ENCODE measurements at regions not wholly inside any gene's neighbourhood (a gene's known extent, or its start where the extent isn't known, plus 50 kb on each side); places are given as distances from the start of the nearest gene placed in this dataset.

GRCh38 chr3:191997093-191997492 lies 536.1 kb downstream of the PYDC2 start:
- Mint-ChIP-seq H3K4me3 (ENCODE audit: unreplicated experiment) (no peak overlapping the region), H3K36me3 (ENCODE audit: low read depth, unreplicated experiment) (no peaks in the 10 kb centered on the region), H3K9me3 (ENCODE audit: unreplicated experiment) (peaks cover 16% of the 10 kb centered on the region), H3K4me1 (ENCODE audit: low read depth, unreplicated experiment) (no peaks in the 10 kb centered on the region), H3K27ac (ENCODE audit: unreplicated experiment) (no peak overlapping the region), H3K27me3 (ENCODE audit: low read depth, unreplicated experiment) (no peaks in the 10 kb centered on the region)
- Histone ChIP-seq H3K9ac (ENCODE audit: low read length) (no peak overlapping the region), H3K36me3 (ENCODE audit: insufficient read depth, low read length) (no peaks in the 10 kb centered on the region), H3K4me3 (ENCODE audit: insufficient read depth, low read depth, low read length) (no peak overlapping the region), H3K27me3 (ENCODE audit: insufficient read depth, low read length) (no peaks in the 10 kb centered on the region), H3K4me2 (ENCODE audit: low read length) (no peak overlapping the region), H2AFZ (ENCODE audit: low read depth, low read length) (no peak overlapping the region), H3K79me2 (ENCODE audit: insufficient read depth, low read length) (no peaks in the 10 kb centered on the region), H3K4me1 (ENCODE audit: insufficient read depth, low read length) (no peaks in the 10 kb centered on the region), H4K20me1 (ENCODE audit: insufficient read depth, low read length) (no peaks in the 10 kb centered on the region), H3K27ac (ENCODE audit: low read depth, low read length) (no peak overlapping the region), H3K9me3 (ENCODE audit: insufficient read depth, low read depth, low read length) (no peaks in the 10 kb centered on the region)
- no peak for TF ChIP-seq CTCF (IDR thresholded peaks at IDR 0.05; ENCODE audit: insufficient read depth, low read depth, low read length)
- TF ChIP-seq EZH2 (IDR thresholded peaks at IDR 0.05; ENCODE audit: insufficient read depth, low read length) = no peak
- no peak for DNase-seq (ENCODE audit: low read depth)
- no peak for FAIRE-seq

GRCh38 chr3:191997579-191998268 lies 536.8 kb downstream of the PYDC2 start:
- no peak for TF ChIP-seq EZH2 (IDR thresholded peaks at IDR 0.05; ENCODE audit: insufficient read depth, low read length)
- TF ChIP-seq CTCF (IDR thresholded peaks at IDR 0.05; ENCODE audit: insufficient read depth, low read depth, low read length) = no peak
- Histone ChIP-seq H3K4me3 (ENCODE audit: insufficient read depth, low read depth, low read length) (no peak overlapping the region), H4K20me1 (ENCODE audit: insufficient read depth, low read length) (no peaks in the 10 kb centered on the region), H3K9ac (ENCODE audit: low read length) (no peak overlapping the region), H3K79me2 (ENCODE audit: insufficient read depth, low read length) (no peaks in the 10 kb centered on the region), H3K27me3 (ENCODE audit: insufficient read depth, low read length) (no peaks in the 10 kb centered on the region), H3K4me2 (ENCODE audit: low read length) (no peak overlapping the region), H2AFZ (ENCODE audit: low read depth, low read length) (no peak overlapping the region), H3K36me3 (ENCODE audit: insufficient read depth, low read length) (no peaks in the 10 kb centered on the region), H3K27ac (ENCODE audit: low read depth, low read length) (no peak overlapping the region), H3K4me1 (ENCODE audit: insufficient read depth, low read length) (no peaks in the 10 kb centered on the region), H3K9me3 (ENCODE audit: insufficient read depth, low read depth, low read length) (no peaks in the 10 kb centered on the region)
- Mint-ChIP-seq H3K36me3 (ENCODE audit: low read depth, unreplicated experiment) (no peaks in the 10 kb centered on the region), H3K27ac (ENCODE audit: unreplicated experiment) (no peak overlapping the region), H3K4me3 (ENCODE audit: unreplicated experiment) (no peak overlapping the region), H3K27me3 (ENCODE audit: low read depth, unreplicated experiment) (no peaks in the 10 kb centered on the region), H3K9me3 (ENCODE audit: unreplicated experiment) (peaks cover 15% of the 10 kb centered on the region), H3K4me1 (ENCODE audit: low read depth, unreplicated experiment) (no peaks in the 10 kb centered on the region)
- FAIRE-seq = no peak
- DNase-seq (ENCODE audit: low read depth) = no peak

- H3K4me1 Mint-ChIP-seq (ENCODE audit: low read depth, unreplicated experiment) = no peaks in the 10 kb centered on the region
- Histone ChIP-seq H3K4me2 (ENCODE audit: low read length) (no peak overlapping the region), H3K9me3 (ENCODE audit: insufficient read depth, low read depth, low read length) (no peaks in the 10 kb centered on the region), H3K27ac (ENCODE audit: low read depth, low read length) (no peak overlapping the region), H2AFZ (ENCODE audit: low read depth, low read length) (no peak overlapping the region), H3K36me3 (ENCODE audit: insufficient read depth, low read length) (no peaks in the 10 kb centered on the region), H3K79me2 (ENCODE audit: insufficient read depth, low read length) (no peaks in the 10 kb centered on the region), H3K4me3 (ENCODE audit: insufficient read depth, low read depth, low read length) (no peak overlapping the region), H3K27me3 (ENCODE audit: insufficient read depth, low read length) (no peaks in the 10 kb centered on the region), H4K20me1 (ENCODE audit: insufficient read depth, low read length) (no peaks in the 10 kb centered on the region), H3K4me1 (ENCODE audit: insufficient read depth, low read length) (no peaks in the 10 kb centered on the region), H3K9ac (ENCODE audit: low read length) (no peak overlapping the region)
- H3K9me3 Mint-ChIP-seq (ENCODE audit: unreplicated experiment) = no peaks in the 10 kb centered on the region
- no peak overlapping the region for H3K4me3 Mint-ChIP-seq (ENCODE audit: unreplicated experiment)
- H3K27ac Mint-ChIP-seq (ENCODE audit: unreplicated experiment) = no peak overlapping the region
- TF ChIP-seq EZH2 (IDR thresholded peaks at IDR 0.05; ENCODE audit: insufficient read depth, low read length) = no peak
- no peak for TF ChIP-seq CTCF (IDR thresholded peaks at IDR 0.05; ENCODE audit: insufficient read depth, low read depth, low read length)
- FAIRE-seq (no peak), DNase-seq (ENCODE audit: low read depth) (no peak)
- no peaks in the 10 kb centered on the region for H3K36me3 Mint-ChIP-seq (ENCODE audit: low read depth, unreplicated experiment)
- H3K27me3 Mint-ChIP-seq (ENCODE audit: low read depth, unreplicated experiment) = no peaks in the 10 kb centered on the region
Measured at GRCh38 chr3:192001218-192001617, 540.3 kb downstream of the PYDC2 start.
